ENCODE measurements at regions not wholly inside any gene's neighbourhood (a gene's known extent, or its start where the extent isn't known, plus 50 kb on each side); places are given as distances from the start of the nearest gene placed in this dataset.
A peak's percentile ranks its signal among the peaks of the same experiment; 100 is the strongest.

GRCh38 chr16:86041807-86042206, 142.8 kb downstream of the IRF8 start:
- DNase-seq: no peak

DNA sequence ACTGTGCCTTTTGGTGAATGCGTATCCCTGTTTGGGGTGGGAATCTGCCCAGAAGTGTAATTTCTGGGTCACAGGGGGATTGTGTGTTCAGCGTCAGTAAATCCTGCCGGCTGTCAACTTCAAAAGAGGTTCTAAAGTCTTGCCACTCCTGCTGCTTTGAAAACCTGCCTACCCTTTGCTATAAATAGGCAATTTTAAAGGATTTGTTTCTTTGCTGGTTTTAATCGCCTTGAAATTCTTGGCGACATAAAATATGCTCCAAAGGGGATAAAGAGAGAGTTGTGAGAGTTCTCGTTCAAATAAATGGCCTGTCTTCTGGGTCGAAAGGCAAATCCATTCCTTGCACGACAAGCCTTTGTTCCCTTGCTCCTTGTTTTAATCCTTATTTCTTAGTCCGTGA, 143.4 kb downstream of the IRF8 start:
- no peak for DNase-seq

DNA sequence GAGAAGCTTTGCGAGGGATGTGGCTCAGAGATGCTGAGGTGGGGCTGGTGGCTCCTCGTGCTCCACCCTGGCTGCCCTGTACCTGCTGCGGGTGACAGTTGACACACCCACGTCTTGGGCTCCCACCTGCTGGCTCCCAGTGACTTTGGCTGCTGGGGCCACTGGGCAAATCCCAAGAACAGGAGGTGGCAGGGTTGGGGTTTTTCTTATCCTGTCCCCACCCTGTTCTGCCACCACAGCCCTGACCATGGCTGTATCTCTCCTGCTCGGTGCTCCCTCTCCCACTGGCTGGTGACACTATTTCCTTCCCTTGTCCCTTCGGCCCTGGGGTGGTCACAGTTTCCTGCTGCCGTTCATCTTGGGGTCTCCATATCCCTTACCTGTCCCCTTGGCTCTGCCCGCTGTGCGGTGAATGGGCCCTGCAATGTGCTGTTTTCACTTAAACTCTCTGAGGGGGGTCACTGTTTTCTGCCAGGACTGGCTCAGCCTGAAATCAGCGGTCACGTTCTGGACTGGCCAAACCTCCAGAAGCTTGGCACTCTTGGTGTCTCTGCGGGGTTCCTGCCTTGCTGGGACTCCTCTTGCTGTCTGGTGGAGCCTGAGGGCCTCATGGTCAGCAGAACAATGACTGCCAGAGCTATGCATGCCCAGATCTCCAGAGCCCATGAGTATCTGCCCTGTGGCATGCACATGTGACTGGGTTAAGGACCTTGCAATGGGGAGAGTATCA, 144.2 kb downstream of the IRF8 start:
- DNase-seq: no peak

DNA sequence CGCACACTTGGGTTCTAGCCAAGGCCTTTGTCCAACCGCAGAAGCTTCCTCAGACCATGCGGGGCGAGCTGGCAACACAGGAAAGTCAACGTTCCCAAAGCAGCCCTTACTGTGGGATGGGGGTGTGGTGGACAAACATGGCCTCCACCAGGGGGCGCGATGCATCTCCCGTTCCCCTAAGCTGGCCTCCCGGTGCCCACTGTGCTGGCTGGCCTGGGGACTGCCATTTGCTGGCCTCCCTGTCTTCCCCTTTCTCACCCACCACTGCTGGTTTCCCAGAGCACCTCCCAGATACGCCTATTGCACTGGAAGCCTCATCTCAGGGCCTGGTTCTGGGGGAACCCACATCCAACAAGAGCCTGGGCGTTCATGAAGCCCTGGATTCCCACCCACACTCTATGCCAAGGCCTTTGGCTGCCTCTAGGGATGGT, 145.3 kb downstream of the IRF8 start:
- peak; percentile 64 to 75 for DNase-seq

DNA sequence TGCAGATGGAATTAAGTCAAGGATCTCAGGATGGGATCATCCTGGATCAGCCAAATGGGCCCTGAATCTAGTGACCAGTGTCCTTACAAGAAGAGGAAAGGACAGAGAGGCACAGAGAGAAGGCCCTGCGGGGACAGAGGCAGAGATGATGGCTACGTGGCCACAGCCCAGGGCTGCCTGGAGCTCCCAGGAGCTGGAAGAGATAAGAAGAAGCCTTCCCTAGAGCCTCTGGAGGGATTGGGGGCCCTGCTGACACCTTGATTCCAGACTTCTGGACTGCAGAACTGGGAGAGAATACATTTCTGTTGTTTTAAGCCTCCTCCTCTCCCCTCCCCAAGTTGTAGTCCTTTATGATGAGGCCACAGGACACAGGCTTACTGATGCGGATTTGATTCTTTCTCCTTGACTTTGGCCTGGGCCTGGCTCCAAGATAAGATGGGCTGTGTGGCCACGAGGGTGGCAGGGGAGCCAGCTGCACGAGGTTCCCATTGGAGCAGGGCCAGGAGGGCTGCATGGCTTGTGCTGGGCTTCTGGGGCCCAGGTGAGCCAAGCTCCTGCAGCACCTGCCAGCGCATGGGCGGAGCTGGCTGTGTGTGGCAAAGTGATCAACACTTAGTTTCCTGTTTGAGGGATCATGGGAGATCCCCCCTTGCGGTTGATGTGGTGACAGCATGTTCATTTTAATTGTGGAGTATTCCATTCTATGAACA, 146.1 kb downstream of the IRF8 start:
- DNase-seq: peak; percentile 31 to 47

- no peak for DNase-seq
Observed at GRCh38 chr16:86045591-86045971, 146.6 kb downstream of the IRF8 start.

- no peak for DNase-seq
Observed at GRCh38 chr16:86046026-86046425, 147.1 kb downstream of the IRF8 start.

GRCh38 chr16:86046667-86047270, 147.8 kb downstream of the IRF8 start:
- no peak for DNase-seq

DNA sequence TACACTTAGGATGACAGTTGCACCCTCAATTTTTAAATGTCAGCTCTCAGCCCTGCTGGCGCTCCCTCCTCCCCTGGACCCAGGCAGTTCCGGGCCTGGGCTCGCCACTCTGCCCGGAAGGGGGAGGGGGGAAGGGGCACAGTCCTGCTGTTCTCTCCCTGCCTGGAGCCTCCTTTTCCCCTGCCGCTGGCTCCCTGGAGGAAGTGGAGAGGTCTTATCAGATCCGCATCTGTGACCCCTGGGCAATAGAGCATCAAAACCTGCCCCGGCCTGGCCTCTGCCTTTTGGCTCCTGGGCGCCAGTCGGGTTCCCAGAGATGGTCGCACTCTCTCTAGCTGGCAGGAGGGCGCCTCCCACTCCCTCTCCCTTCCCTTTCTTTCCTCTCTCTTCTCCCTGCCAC, 149.3 kb downstream of the IRF8 start:
- DNase-seq: no peak

GRCh38 chr16:86048882-86049585, 150.1 kb downstream of the IRF8 start:
- DNase-seq: peak in 1 of 2 experiments; percentile 26

DNA sequence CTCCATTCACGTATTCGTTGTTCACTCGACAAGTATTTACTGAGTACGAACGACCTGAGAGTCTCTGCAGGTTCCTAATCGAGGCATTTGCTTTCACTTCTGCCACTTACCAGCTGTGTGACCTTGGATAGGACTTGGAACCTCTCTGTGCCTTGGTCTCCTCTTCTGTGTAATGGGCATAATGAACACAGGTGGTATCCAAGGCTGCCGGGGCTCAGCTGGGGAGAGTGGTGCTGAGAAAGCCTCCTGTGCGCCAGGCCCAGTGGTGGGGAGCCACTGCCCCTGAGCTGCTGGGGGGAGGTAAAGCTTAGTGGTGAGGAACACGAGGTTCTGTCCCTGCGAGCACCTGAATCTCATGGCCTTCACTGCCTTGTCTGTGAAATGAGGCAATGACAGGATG, 150.7 kb downstream of the IRF8 start:
- no peak for DNase-seq

DNA sequence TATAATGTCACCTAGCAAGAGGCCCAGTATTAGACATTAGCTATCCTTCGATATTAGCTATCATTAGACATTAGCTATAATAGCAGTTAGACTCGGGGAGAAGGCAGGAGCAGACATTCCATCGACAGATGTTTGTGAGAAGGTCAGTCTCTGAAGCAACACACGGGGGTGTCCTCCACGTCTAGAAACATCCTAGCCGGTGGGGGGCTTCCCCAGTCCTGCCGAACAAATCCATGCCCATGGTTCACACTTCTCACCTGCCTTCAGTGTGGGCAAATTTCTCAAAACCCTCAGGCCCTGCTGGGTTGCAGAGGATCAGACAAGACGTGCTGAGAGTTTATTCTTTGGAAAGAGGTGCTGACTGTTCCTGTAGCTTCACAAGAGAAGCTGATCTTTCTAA, 151.1 kb downstream of the IRF8 start:
- DNase-seq: no peak

DNA sequence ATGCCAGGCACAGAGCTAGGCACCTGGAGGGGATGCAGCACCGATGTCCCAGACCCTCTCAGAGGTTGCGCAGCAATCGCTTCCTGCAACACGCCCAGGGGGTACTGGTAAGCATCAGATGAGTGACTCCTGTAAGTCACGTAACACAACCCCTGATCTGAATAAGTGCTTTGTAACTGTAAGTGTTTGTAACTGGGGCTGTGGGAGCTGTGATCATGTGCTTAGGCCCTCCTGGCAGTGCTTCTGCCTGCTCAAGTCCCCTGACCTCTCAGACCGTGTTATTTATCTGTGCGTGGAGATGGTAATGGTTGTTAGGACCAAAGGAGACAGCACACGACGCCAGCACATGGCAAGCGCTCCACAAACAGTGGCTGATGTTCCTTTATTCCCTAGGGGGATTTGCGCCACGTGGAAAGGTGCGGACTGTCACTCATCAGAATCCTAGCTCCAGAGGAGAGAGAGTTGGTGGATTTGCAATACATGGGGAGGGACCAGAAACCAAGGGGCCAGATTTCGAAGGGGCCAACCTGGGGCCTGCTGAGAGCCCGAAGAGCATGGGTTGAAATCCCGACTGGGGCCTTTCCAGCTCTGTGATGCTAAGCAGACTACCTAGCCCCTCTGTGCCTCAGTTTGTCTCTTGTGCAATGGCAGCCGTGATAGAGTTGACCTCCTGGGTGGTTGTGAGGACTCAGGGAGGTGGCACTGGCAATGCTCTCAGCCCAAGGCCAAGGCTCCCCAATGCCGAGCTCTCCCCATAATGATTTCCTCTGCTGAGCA, 151.8 kb downstream of the IRF8 start:
- DNase-seq: no peak

- no peak for DNase-seq
Observed at GRCh38 chr16:86051368-86052114, 152.6 kb downstream of the IRF8 start.

GRCh38 chr16:86052115-86052670, 153.2 kb downstream of the IRF8 start:
- no peak for DNase-seq

DNA sequence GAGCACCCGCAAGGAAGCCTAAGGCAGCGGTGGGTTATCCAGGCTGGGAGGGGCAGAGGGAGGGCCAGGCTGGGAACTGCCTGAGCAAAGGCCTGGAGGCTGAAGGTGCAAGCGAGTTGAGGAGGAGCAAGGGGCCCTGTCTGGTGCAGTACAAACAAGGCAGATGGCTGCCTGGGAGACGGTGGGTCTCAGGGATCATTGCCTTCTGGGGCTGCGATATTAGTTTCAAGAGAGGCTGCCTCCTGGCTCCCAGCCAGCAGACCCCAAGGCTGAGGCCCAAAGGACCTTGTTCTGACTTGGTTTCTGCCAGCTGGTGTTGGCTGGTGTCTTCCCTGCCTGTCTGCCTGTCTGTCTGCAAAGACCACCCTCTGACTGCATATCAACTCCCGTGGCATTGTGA, 154.0 kb downstream of the IRF8 start:
- no peak for DNase-seq

DNA sequence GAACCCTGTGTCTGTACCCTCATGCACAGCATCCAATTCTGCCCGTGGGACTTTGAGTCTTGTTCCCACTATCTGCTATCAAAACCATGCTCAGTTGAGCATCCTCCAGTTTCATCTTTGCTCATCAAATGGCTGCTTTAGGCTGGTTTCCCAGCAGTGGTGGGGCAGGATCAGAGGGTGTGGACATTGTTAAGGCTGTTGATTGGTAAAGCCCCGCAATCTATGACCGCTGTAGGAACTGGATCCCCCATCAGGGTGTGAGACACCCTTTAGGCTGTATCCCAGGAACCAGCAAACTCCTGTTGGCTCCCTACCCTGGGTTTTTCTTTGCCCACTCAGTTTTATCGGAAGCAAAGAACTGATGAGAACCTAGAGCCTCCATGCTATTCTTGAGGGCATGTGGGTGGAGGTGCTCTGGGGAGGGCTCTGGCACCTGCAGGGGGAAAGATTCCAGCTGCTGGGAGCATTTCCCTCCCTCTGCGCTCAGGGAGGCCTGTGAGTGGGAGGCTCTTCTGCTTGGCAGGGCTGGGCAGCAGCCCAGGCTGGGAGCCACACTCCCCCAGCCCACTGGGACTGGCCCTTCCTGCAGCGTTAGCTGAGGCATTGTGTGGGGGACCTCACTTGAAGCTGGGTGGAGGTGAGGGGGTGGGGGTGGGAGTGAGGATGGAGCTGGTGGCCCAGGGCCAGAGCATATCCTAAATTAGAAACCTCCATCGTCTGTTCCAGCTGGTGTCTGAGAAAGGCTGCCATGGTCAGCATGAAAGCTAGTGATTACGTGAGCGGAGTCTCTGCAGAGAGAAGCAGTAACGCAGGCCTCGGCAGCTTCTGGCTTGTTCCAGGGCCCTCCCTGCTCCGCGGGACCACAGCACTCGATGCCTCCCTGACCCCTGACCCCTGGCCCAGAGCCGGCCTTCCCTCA, 160.6 kb downstream of the IRF8 start:
- no peak for DNase-seq

GRCh38 chr16:86060381-86061317, 161.7 kb downstream of the IRF8 start:
- no peak for DNase-seq

GRCh38 chr16:86061318-86061695, 162.3 kb downstream of the IRF8 start:
- DNase-seq: no peak

Measured in activated T-cell treated with anti-CD3 and anti-CD28 coated beads, Interleukin-2, amount 50 U/mL, for 48 hours (primary cell).